ENCODE measurements at regions not wholly inside any gene's neighbourhood (a gene's known extent, or its start where the extent isn't known, plus 50 kb on each side); places are given as distances from the start of the nearest gene placed in this dataset.

- Mint-ChIP-seq H3K27me3 (ENCODE audit: low read depth) (peaks cover 8% of the 10 kb centered on the region), H3K9me3 (peaks cover 6% of the 10 kb centered on the region), H3K27ac (no peak overlapping the region), H3K4me1 (no peaks in the 10 kb centered on the region), H3K4me3 (no peak overlapping the region), H3K36me3 (peaks cover 5% of the 10 kb centered on the region; the same call in 1 of the 2 replicates)
- POLR2A ChIA-PET = no interaction called here
- CTCF ChIA-PET = interaction anchor here (0.6 to 0.9 kb wide), 2 partner anchors 369 to 712 kb away, joined by 3 read pairs; no protein-coding TSS in a partner anchor
- peak; percentile 80 for ATAC-seq
- TF ChIP-seq JAZF1 (CRISPR knock-in tag; IDR thresholded peaks at IDR 0.05) (no peak), ZNF232 (CRISPR knock-in tag; IDR thresholded peaks at IDR 0.05) (no peak), ZNF423 (CRISPR knock-in tag; IDR thresholded peaks at IDR 0.05) (no peak), IRF2 (CRISPR knock-in tag; IDR thresholded peaks at IDR 0.05; ENCODE audit: borderline replicate concordance, low read depth) (no peak), ESRRA (CRISPR knock-in tag; IDR thresholded peaks at IDR 0.05; ENCODE audit: borderline replicate concordance) (no peak), NFE2L1 (CRISPR knock-in tag; IDR thresholded peaks at IDR 0.05) (no peak), NFYB (CRISPR knock-in tag; conservative IDR thresholded peaks at IDR 0.05; ENCODE audit: low read depth) (no peak), NR1H2 (CRISPR knock-in tag; IDR thresholded peaks at IDR 0.05) (no peak), HMGA2 (CRISPR knock-in tag; IDR thresholded peaks at IDR 0.05) (no peak), FOXP1 (CRISPR knock-in tag; IDR thresholded peaks at IDR 0.05; ENCODE audit: borderline replicate concordance) (no peak), ZNF317 (CRISPR knock-in tag; IDR thresholded peaks at IDR 0.05; ENCODE audit: borderline replicate concordance, low read depth) (no peak), OVOL2 (CRISPR knock-in tag; IDR thresholded peaks at IDR 0.05; ENCODE audit: borderline replicate concordance) (no peak)
- peak; percentile 15 for DNase-seq (ENCODE audit: low spot score)
These were observed 271.3 kb upstream of the BTBD3 start for GRCh38 chr20:11646359-11646758.

DNA sequence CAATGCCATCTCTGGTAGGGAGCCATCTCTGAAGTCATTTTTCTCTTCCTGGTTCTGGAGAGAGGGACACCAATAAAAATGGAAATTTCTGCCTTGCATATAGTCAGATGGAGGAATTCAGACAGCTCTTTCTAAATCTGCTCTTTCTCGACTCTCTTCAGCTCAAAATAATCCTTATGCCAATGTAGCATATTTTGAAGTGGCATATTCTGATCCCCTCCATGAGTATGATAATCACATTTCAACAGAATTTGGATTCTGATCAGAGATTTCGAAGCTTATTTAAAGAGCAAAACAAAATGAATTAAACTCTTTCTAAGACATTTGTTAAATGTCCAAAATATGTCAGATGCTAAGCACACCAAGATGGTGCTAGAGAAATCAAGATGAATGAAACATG, 267.1 kb upstream of the BTBD3 start:
- ATAC-seq (no peak), DNase-seq (ENCODE audit: low spot score) (no peak)
- ChIA-PET POLR2A (no interaction called here), CTCF (interaction anchor here (1.0 kb wide), 1 partner anchor 362 kb away, joined by 3 read pairs; no protein-coding TSS in a partner anchor)
- Mint-ChIP-seq H3K27ac (no peak overlapping the region), H3K4me1 (peaks cover 29% of the 10 kb centered on the region), H3K36me3 (peaks cover 5% of the 10 kb centered on the region; the same call in 1 of the 2 replicates), H3K9me3 (peaks cover 6% of the 10 kb centered on the region), H3K4me3 (no peak overlapping the region), H3K27me3 (ENCODE audit: low read depth) (peaks cover 34% of the 10 kb centered on the region)
- no peak for TF ChIP-seq SMAD4 (CRISPR knock-in tag; IDR thresholded peaks at IDR 0.05)
- no peak for TF ChIP-seq ZNF671 (CRISPR knock-in tag; IDR thresholded peaks at IDR 0.05)
- no peak for TF ChIP-seq NR3C1 (CRISPR knock-in tag; conservative IDR thresholded peaks at IDR 0.05; ENCODE audit: low read depth)
- TF ChIP-seq, protein P1, sequence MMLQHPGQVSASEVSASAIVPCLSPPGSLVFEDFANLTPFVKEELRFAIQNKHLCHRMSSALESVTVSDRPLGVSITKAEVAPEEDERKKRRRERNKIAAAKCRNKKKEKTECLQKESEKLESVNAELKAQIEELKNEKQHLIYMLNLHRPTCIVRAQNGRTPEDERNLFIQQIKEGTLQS (CRISPR knock-in tag; conservative IDR thresholded peaks at IDR 0.05) = no peak
- no peak for TF ChIP-seq HMGA2 (CRISPR knock-in tag; IDR thresholded peaks at IDR 0.05)
- TF ChIP-seq FOXJ3 (CRISPR knock-in tag; IDR thresholded peaks at IDR 0.05; ENCODE audit: borderline replicate concordance) = no peak
- no peak for TF ChIP-seq GRHL2 (CRISPR knock-in tag; IDR thresholded peaks at IDR 0.05; ENCODE audit: insufficient replicate concordance, severe bottlenecking)
- TF ChIP-seq SP1 (CRISPR knock-in tag; conservative IDR thresholded peaks at IDR 0.05) = no peak
- no peak for TF ChIP-seq PRRX2 (CRISPR knock-in tag; IDR thresholded peaks at IDR 0.05)
- TF ChIP-seq, protein P2, sequence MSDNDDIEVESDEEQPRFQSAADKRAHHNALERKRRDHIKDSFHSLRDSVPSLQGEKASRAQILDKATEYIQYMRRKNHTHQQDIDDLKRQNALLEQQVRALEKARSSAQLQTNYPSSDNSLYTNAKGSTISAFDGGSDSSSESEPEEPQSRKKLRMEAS (CRISPR knock-in tag; IDR thresholded peaks at IDR 0.05) = no peak

DNA sequence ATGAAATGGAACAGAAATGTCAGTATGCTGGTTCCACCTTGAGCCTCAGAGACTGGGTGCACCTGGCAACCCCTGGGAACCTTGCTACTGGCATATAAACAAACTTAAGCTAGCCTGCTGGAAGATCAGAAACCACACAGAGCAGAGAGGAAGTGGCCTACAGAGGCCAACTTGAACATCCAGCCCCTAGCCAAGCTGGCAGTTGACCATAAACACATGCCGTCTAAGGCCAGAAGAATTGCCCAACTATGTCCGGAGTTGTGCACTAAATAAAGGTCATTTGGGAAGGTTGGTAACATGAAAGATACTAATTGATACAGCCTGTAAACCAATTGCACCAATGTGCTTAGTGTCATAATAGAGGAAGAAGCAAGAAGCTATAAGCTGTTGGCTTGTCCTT, 266.6 kb upstream of the BTBD3 start:
- Mint-ChIP-seq H3K27ac (no peak overlapping the region), H3K9me3 (peaks cover 6% of the 10 kb centered on the region), H3K4me3 (no peak overlapping the region), H3K27me3 (ENCODE audit: low read depth) (peaks cover 34% of the 10 kb centered on the region), H3K4me1 (peaks cover 29% of the 10 kb centered on the region), H3K36me3 (peaks cover 5% of the 10 kb centered on the region; the same call in 1 of the 2 replicates)
- DNase-seq (ENCODE audit: low spot score) (no peak), ATAC-seq (no peak)
- ChIA-PET POLR2A (interaction anchor here (0.6 kb wide), 1 partner anchor 617 kb away, joined by 3 read pairs; no protein-coding TSS in a partner anchor), CTCF (interaction anchor here (1.0 kb wide), 1 partner anchor 361 kb away, joined by 3 read pairs; no protein-coding TSS in a partner anchor)
- TF ChIP-seq, protein P3, sequence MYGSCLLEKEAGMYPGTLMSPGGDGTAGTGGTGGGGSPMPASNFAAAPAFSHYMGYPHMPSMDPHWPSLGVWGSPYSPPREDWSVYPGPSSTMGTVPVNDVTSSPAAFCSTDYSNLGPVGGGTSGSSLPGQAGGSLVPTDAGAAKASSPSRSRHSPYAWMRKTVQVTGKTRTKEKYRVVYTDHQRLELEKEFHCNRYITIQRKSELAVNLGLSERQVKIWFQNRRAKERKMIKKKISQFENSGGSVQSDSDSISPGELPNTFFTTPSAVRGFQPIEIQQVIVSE (CRISPR knock-in tag; IDR thresholded peaks at IDR 0.05; ENCODE audit: borderline replicate concordance) = no peak
- TF ChIP-seq, protein P4, sequence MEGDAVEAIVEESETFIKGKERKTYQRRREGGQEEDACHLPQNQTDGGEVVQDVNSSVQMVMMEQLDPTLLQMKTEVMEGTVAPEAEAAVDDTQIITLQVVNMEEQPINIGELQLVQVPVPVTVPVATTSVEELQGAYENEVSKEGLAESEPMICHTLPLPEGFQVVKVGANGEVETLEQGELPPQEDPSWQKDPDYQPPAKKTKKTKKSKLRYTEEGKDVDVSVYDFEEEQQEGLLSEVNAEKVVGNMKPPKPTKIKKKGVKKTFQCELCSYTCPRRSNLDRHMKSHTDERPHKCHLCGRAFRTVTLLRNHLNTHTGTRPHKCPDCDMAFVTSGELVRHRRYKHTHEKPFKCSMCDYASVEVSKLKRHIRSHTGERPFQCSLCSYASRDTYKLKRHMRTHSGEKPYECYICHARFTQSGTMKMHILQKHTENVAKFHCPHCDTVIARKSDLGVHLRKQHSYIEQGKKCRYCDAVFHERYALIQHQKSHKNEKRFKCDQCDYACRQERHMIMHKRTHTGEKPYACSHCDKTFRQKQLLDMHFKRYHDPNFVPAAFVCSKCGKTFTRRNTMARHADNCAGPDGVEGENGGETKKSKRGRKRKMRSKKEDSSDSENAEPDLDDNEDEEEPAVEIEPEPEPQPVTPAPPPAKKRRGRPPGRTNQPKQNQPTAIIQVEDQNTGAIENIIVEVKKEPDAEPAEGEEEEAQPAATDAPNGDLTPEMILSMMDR (IDR thresholded peaks at IDR 0.05) = no peak
- TF ChIP-seq, protein P5, sequence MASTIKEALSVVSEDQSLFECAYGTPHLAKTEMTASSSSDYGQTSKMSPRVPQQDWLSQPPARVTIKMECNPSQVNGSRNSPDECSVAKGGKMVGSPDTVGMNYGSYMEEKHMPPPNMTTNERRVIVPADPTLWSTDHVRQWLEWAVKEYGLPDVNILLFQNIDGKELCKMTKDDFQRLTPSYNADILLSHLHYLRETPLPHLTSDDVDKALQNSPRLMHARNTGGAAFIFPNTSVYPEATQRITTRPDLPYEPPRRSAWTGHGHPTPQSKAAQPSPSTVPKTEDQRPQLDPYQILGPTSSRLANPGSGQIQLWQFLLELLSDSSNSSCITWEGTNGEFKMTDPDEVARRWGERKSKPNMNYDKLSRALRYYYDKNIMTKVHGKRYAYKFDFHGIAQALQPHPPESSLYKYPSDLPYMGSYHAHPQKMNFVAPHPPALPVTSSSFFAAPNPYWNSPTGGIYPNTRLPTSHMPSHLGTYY (CRISPR knock-in tag; IDR thresholded peaks at IDR 0.05) = no peak
- no peak for TF ChIP-seq CBFB (CRISPR knock-in tag; IDR thresholded peaks at IDR 0.05; ENCODE audit: low read depth)
- no peak for TF ChIP-seq FOXP1 (CRISPR knock-in tag; IDR thresholded peaks at IDR 0.05; ENCODE audit: borderline replicate concordance)
- no peak for TF ChIP-seq MYBL2 (CRISPR knock-in tag; IDR thresholded peaks at IDR 0.05)
- TF ChIP-seq, protein P6, sequence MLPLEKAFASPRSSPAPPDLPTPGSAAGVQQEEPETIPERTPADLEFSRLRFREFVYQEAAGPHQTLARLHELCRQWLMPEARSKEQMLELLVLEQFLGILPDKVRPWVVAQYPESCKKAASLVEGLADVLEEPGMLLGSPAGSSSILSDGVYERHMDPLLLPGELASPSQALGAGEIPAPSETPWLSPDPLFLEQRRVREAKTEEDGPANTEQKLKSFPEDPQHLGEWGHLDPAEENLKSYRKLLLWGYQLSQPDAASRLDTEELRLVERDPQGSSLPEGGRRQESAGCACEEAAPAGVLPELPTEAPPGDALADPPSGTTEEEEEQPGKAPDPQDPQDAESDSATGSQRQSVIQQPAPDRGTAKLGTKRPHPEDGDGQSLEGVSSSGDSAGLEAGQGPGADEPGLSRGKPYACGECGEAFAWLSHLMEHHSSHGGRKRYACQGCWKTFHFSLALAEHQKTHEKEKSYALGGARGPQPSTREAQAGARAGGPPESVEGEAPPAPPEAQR (CRISPR knock-in tag; IDR thresholded peaks at IDR 0.05) = no peak
- TF ChIP-seq TEAD4 (CRISPR knock-in tag; IDR thresholded peaks at IDR 0.05) = no peak
- no peak for TF ChIP-seq MLX (CRISPR knock-in tag; IDR thresholded peaks at IDR 0.05)
